HCT116 (cell line): ENCODE measurements at regions not wholly inside any gene's neighbourhood (a gene's known extent, or its start where the extent isn't known, plus 50 kb on each side); places are given as distances from the start of the nearest gene placed in this dataset.

ENCODE experiments used
- ATAC-seq: fragments of 200-7000 bp; cut with Tn5 transposase; 2 replicates; pipeline ENCODE4 v1.9.1; 2020; ENCODE audit warnings: mild to moderate bottlenecking, moderate library complexity
- BruUV-seq: library from RNA; stranded (reverse); fragments of 400-500 nt; replicated peaks from 2 replicates; lab custom pipeline; 2021; lab: Mats Ljungman, UMichigan
- CTCF ChIA-PET: fragments of 300-600 bp; sonication (Branson Sonifier 250); formaldehyde crosslinking; loops from one replicate; lab custom pipeline; 2021; ENCODE audit warnings: antibody characterized with exemption; lab: Charles Lee
- POLR2A ChIA-PET: fragments of 300-600, 350-600 bp; sonication (Branson Sonifier 250); formaldehyde crosslinking; loops from one replicate; lab custom pipeline; 2021; ENCODE audit warnings: antibody characterized with exemption; lab: Charles Lee
- RAD21 ChIA-PET, 2 experiments: fragments of 300-600 bp; sonication (Branson Sonifier 250); formaldehyde crosslinking; loops; one replicate each; lab custom pipeline; 2023; ENCODE audit warnings: low total read pairs in 2 of 2; ENCODE audit not compliant: uncharacterized antibody in 2 of 2, unreplicated experiment in 2 of 2, low non-redundant PET in 1 of 2; lab: Charles Lee
- DNase-seq: peaks from one replicate; pipeline ENCODE4 v3.0.0-alpha.2; 2010; ENCODE audit warnings: low read depth, low spot score
- H2AFZ ChIP-seq: fragments of 200-600 bp; shearing (Covaris generic), sonication (generic); 2 replicates; pipeline ENCODE4 v1.6.1; 2017; ENCODE audit warnings: low read depth, mixed run types, mixed read lengths, antibody characterized with exemption, low read length; ENCODE audit not compliant: poor library complexity, severe bottlenecking
- H3K27ac ChIP-seq: 2 replicates; pipeline ENCODE4 v1.5.1; 2012; ENCODE audit warnings: low read depth, low read length
- H3K27me3 ChIP-seq: fragments of 200-600 bp; sonication (generic); 2 replicates; pipeline ENCODE4 v1.6.1; 2016; ENCODE audit warnings: mixed run types, low read length, mixed read lengths; ENCODE audit not compliant: insufficient read depth
- H3K36me3 ChIP-seq, 2 experiments: fragments of 200-500 bp in 1 of 2; fragments of 200-600 bp in 1 of 2; sonication (Bioruptor generic) in 1 of 2; sonication (generic) in 1 of 2; 2 replicates each; pipeline versions ENCODE4 v1.5.1 to v1.6.1; 2014 to 2016; ENCODE audit warnings: low read length in 2 of 2, inconsistent platforms in 1 of 2, mixed read lengths in 1 of 2, mixed run types in 1 of 2; ENCODE audit not compliant: insufficient read depth in 2 of 2, control insufficient read depth in 1 of 2
- H3K4me1 ChIP-seq, 2 experiments: fragments of 200-600 bp in 1 of 2; sonication (generic) in 1 of 2; 2 replicates each; pipeline versions ENCODE4 v1.5.1 to v1.6.1; 2012 to 2017; ENCODE audit warnings: low read length in 2 of 2, inconsistent platforms in 1 of 2, mild to moderate bottlenecking in 1 of 2, mixed read lengths in 1 of 2, mixed run types in 1 of 2, moderate library complexity in 1 of 2; ENCODE audit not compliant: insufficient read depth in 2 of 2, control insufficient read depth in 1 of 2
- H3K4me2 ChIP-seq: fragments of 200-600 bp; sonication (generic); 2 replicates; pipeline ENCODE4 v1.6.1; 2017; ENCODE audit warnings: mixed run types, low read length, mixed read lengths
- H3K4me3 ChIP-seq, 2 experiments: fragments of 200-600 bp in 1 of 2; sonication (generic) in 1 of 2; replicated peaks in 1 of 2; 2 replicates each; pipeline ENCODE4 v1.5.1; 2011 to 2016; ENCODE audit warnings: low read length in 2 of 2, control low read depth in 1 of 2, low read depth in 1 of 2, mild to moderate bottlenecking in 1 of 2, mixed read lengths in 1 of 2, mixed run types in 1 of 2
- H3K79me2 ChIP-seq: fragments of 200-600 bp; sonication (generic); 2 replicates; pipeline ENCODE4 v1.6.1; 2017; ENCODE audit warnings: mild to moderate bottlenecking, mixed run types, low read length, moderate library complexity, mixed read lengths; ENCODE audit not compliant: insufficient read depth
- H3K9ac ChIP-seq: fragments of 200-600 bp; sonication (generic); 2 replicates; pipeline ENCODE4 v1.6.1; 2016; ENCODE audit warnings: low read length, mixed read lengths
- H3K9me2 ChIP-seq: fragments of 200-600 bp; sonication (generic), shearing (Covaris generic); 2 replicates; pipeline ENCODE4 v1.6.1; 2017; ENCODE audit warnings: mixed run types, mild to moderate bottlenecking, moderate library complexity; ENCODE audit not compliant: insufficient read depth
- H3K9me3 ChIP-seq, 2 experiments: fragments of 200-500 bp in 1 of 2; fragments of 200-600 bp in 1 of 2; sonication (Bioruptor generic) in 1 of 2; sonication (generic) in 1 of 2; 2 replicates each; pipeline ENCODE4 v1.6.1; 2014 to 2017; ENCODE audit warnings: low read length in 2 of 2, mixed read lengths in 2 of 2, inconsistent platforms in 1 of 2, low read depth in 1 of 2, mild to moderate bottlenecking in 1 of 2, mixed run types in 1 of 2, moderate library complexity in 1 of 2; ENCODE audit not compliant: control insufficient read depth in 1 of 2, insufficient read depth in 1 of 2
- H4K20me1 ChIP-seq: fragments of 200-600 bp; sonication (generic), shearing (Covaris generic); 2 replicates; pipeline ENCODE4 v1.6.1; 2017; ENCODE audit warnings: mixed run types, mild to moderate bottlenecking, moderate library complexity; ENCODE audit not compliant: insufficient read depth
- CBX3 ChIP-seq: IDR thresholded peaks from 2 replicates; pipeline ENCODE4 v1.6.1; 2012; ENCODE audit warnings: low read depth
- EGR1 ChIP-seq: IDR thresholded peaks from 2 replicates; pipeline ENCODE4 v1.6.1; 2012; ENCODE audit warnings: low read depth
- EZH2phosphoT487 ChIP-seq: fragments of 200-600 bp; IDR thresholded peaks from 2 replicates; pipeline ENCODE4 v1.6.1; 2018; ENCODE audit warnings: antibody characterized with exemption, borderline replicate concordance
- RAD21 ChIP-seq: IDR thresholded peaks from 2 replicates; pipeline ENCODE4 v1.6.1; 2012; ENCODE audit warnings: low read depth, mild to moderate bottlenecking
- REST ChIP-seq: IDR thresholded peaks from 2 replicates; pipeline ENCODE4 v1.6.1; 2012; ENCODE audit warnings: low read depth
- SP1 ChIP-seq: IDR thresholded peaks from 2 replicates; pipeline ENCODE4 v1.6.1; 2012; ENCODE audit warnings: low read depth
- SRF ChIP-seq: IDR thresholded peaks from 2 replicates; pipeline ENCODE4 v1.6.1; 2012; ENCODE audit warnings: low read depth
- intact Hi-C: fragments of 100-400 bp; cut with micrococcal nuclease; formaldehyde crosslinking; loops from 2 replicates; pipeline ENCODE4 v1.10.0; 2022

GRCh38 chr5:136458481-136458880 is 93.1 kb upstream of the TRPC7 start:
- RAD21 ChIA-PET, result no interaction called here
- Histone ChIP-seq H3K4me3 (no peak overlapping the region), H3K27me3 (0 out of 2 replicates have a peak, but pooled peaks cover 15% of the 10 kb centered on the region), H3K9me3 (no peaks in the 10 kb centered on the region)
- TF ChIP-seq REST, result no peak
- no peak for TF ChIP-seq EGR1
- TF ChIP-seq SRF, result no peak
- TF ChIP-seq SP1, result no peak
- no peak for TF ChIP-seq EZH2phosphoT487
- TF ChIP-seq, all 23 proteins: peak for 0
- ATAC-seq (no peak), DNase-seq (no peak)
- Histone ChIP-seq H3K36me3 (no peaks in the 10 kb centered on the region), H3K4me2 (no peak overlapping the region), H3K9me2 (no peaks in the 10 kb centered on the region), H3K79me2 (no peaks in the 10 kb centered on the region), H3K27ac (no peak overlapping the region), H3K4me1 (no peaks in the 10 kb centered on the region), H2AFZ (no peak overlapping the region), H3K9ac (no peak overlapping the region), H4K20me1 (no peaks in the 10 kb centered on the region)
- CTCF ChIA-PET, result no interaction called here
- no TSS peak for BruUV-seq
- POLR2A ChIA-PET, result no interaction called here
- intact Hi-C loops, result no loop called here

GRCh38 chr5:136457390-136458013 is 92.2 kb upstream of the TRPC7 start:
- CTCF ChIA-PET, result no interaction called here
- Histone ChIP-seq H3K4me1 (no peaks in the 10 kb centered on the region), H3K79me2 (no peaks in the 10 kb centered on the region), H3K27ac (no peak overlapping the region), H3K9me3 (no peaks in the 10 kb centered on the region), H4K20me1 (no peaks in the 10 kb centered on the region), H3K9me2 (no peaks in the 10 kb centered on the region), H3K4me3 (no peak overlapping the region), H3K36me3 (no peaks in the 10 kb centered on the region), H3K27me3 (0 out of 2 replicates have a peak, but pooled peaks cover 15% of the 10 kb centered on the region), H3K9ac (no peak overlapping the region), H2AFZ (no peak overlapping the region), H3K4me2 (no peak overlapping the region)
- intact Hi-C loops, result no loop called here
- TF ChIP-seq SRF (no peak), CBX3 (no peak), EGR1 (no peak), RAD21 (no peak)
- ATAC-seq, result no peak
- BruUV-seq, result no TSS peak
- no peak for DNase-seq
- POLR2A ChIA-PET, result no interaction called here
- RAD21 ChIA-PET, result no interaction called here
